ENCODE measurements at regions not wholly inside any gene's neighbourhood (a gene's known extent, or its start where the extent isn't known, plus 50 kb on each side); places are given as distances from the start of the nearest gene placed in this dataset.

DNA sequence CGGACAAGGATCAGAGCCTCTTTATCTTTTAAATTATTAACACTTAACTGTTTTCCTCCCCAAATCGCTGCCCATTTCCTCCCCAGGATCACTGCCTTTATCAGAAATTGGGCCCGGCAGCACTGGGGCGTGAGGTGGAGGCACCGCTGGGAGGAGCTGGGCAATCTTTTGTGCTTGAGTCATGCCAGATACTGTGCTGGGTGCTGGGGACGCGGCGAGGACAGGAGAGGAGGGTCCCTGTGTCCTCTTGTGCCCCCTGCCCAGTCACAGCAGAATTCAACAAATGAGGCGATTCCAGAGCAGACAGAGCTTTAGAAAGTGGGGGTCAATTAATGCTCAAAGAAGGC is 347.8 kb downstream of the ZNF536 start:
- no peak for DNase-seq

DNA sequence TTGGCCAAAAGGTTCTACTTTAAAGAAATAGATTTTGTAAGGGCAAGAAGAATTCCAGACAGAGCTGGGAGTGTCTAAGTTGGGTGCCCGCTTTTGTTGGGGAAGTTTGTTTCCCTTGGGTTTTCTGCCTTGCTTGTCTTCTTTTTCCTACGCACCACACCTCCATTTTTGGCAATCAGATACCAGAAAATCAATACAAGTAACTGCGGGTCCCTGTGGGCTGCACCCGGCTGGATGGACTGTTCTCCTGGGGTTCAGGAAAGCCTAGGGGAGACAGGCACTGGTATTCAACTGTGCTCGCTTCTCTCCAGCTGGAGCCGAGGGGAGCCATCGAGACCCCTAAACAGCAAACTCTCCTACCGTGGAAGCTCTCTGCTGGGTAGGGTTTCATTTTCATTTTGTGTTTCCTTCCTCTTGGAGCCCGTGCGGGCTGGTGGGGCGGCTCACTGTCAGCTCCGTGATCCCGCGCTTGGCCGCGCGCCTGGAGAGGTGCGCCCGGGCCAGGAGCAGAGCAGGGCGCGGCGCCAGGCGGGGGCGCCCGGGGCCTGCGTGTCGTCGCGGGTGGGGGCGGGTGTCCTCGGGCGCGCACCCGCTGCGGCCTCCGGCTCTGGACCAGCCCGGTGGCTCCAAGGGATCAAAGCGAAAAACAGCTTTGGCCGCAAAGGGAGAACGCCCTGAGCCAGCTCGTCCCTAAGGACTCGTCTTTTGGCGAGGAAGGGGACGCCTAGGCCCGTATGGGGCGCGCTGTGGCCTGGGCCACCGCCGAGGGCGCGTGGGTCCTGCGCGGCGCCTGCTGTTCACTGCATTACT is 347.2 kb downstream of the ZNF536 start:
- DNase-seq = no peak

DNA sequence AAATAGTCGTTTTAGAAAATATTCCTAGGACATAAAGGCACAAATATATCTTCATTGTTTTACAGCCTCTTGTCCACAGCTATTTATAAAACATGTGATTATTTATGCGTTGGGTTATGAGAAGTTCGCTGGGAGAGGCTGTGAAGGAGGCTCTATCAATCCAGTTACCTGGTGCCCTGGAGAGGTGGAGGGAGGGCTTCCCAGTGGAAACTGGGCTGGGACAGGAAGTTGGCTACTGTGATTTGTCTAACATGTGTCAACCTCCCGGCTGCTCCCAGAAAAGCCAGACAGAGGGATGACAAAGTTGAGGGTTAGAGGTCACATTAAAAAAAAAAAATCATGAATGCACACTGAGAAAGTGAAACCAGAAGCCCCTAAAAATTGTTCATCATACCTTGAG is 346.5 kb downstream of the ZNF536 start:
- no peak for DNase-seq

DNA sequence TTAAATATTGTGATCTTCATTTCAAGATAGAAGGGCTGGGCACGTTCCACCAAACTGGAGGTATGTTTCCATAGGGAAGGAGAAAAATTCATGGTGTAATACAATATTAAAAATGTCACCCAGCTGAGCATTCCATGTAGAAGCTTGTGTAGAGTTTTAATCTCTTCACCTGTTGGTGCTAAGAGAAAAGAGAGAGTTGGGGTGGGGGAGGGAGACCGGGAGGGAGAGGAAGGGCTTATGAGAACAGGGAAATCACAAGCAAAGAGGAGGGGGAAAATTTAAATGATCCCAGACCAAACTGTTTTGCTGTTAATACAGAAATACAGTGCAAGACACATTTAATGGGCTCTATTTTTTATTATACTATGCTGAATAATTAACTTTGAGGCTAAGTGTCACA is 345.8 kb downstream of the ZNF536 start:
- no peak for DNase-seq

DNA sequence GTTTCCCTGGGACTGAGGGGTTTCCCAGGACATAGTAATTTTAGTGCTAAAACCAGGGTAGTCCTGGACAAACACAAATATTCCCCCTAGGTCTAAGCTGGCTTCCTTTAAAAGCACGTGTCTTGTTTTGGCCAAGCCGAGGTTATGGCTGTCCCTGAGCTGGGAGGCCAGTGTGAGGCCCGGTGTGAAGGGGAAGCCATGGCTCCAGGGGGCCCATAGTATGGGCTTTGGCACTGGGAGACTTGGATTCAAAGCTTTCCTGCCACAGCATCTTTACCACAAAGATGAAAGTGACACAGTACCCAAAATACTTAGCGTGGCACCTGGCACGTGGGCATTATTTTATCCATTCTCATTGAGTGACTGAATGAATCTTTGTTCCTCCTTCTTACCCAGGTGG is 345.2 kb downstream of the ZNF536 start:
- no peak for DNase-seq

DNA sequence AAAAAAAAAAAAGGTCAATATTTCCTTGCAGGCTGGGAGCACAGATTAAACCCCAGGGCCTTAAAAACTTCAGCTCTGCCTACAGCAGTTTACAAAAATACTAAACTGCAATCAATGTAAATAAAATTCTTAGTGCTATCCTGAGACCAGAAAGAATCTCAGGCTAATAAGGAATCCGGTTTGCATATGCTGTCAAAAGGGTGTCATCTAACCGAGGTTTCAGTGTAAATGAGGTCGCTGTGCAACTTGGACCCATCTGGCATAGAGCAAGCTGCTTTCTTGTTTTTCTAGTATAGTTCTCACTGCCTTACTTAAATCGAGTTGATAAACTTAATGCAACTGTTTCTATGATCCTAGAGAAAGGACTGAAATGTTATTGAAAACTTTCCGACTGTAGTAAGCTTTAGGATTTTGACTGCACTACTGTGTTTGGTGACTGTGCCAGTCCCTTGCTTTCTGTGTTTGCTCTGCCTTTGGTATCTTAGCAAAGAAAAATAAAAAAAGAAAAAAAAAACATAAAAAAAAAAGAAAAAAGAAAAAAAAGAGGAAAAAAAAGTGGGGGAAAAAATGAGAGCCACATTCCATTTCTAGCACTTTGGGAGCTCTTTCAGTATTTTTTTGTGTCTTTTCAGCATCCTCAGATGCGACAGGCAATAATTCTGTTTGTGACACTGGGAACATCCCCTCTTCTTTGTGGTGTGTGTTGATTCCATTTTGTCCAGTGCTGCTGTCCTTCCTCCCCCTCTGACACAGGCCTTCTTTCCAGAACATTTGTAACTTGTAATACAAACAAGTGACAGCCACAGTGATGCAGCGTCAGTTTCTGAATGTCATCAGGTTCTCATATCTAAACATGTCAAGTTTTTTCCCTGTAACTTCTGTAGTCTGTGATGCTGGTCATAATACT is 340.5 kb downstream of the ZNF536 start:
- DNase-seq = no peak

DNA sequence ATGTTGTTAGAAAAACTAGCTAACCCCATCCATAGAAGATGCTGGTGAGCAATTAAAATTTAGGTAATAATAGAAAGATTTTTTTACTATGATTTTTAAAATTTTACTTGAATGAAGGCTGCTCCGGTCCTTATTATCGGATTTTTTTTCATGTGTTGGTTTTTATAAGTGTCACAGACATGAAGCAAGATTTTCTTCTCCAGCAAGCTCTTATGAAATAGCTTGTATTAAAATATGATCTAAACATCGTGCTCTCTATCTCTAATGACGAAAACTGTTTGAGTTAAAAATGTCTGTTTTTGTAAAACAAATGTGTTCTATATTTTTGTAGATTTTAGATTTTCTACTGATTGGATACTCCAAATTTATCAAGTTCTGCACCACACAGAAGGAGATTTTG is 339.6 kb downstream of the ZNF536 start:
- no peak for DNase-seq

DNA sequence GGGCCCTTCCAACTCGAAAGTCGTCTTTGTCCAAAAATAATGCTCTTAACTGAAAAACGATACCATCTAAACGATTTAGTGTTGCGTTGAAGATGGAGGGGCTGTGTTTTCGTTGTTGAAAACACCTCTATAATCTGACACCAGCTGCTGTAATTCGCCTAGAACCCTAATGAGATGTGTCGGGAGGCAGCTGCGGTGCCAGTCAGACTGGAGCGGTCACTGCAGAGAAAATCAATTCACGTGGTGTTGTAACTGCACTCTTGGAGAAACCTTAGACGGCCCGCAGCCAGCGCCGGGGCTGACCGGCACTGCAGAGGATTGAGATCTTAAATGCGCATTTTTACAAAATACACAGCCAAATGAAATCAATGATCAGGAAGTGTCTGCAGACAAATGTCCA is 339.1 kb downstream of the ZNF536 start:
- DNase-seq = no peak

DNA sequence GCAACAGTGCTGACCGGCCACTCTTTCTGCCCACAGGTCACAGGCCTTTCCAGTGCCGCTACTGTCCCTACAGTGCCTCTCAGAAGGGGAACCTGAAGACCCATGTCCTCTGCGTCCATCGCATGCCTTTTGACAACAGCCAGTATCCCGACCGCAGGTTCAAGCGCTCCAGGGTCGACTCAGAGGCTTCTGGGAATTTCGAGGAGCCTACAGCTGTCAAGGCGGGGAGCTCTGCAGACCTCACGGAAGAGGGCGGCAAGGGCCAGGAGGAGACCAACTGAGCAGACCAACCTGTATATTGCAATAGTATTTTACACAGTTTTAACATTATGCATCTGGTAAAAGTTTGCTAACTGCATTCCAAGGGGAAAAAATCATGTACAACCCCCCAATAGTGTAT is 338.5 kb downstream of the ZNF536 start:
- DNase-seq = no peak

DNA sequence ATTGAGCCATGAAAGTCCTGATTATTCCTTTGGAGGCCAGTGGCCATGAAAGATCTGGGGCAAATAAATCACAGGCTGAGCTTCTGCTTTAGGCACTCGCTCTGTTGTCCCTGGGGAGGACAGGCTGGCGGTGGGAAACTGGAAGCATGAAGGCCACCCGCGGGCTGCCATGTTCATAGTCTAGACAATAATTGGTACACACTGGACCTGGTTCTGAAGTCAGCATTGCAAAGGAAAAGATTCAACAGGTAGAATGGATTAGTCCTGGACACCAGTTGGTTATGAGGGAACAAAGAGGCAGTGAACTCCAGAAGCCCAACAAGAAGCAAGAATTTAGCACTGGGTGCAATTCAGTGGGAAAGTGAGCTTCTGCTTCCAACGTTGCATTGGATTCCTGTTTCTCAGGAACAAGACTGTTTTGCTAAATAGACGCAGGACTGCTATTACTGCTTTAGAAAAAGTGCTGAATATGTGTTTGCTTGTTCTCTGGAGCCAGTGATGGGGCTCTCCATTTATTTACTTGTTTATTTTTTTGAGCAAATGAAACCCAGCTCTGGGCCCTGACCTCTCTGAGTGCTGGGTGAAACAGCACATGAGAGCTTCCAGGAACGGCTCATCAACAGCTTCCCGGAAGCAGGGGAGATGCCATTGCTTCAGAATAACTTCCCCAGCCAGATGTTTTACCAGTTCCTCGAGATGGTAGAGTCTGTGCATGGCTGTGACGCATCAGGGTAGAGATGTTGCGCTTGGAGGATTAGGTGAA is 336.4 kb downstream of the ZNF536 start:
- no peak for DNase-seq

DNA sequence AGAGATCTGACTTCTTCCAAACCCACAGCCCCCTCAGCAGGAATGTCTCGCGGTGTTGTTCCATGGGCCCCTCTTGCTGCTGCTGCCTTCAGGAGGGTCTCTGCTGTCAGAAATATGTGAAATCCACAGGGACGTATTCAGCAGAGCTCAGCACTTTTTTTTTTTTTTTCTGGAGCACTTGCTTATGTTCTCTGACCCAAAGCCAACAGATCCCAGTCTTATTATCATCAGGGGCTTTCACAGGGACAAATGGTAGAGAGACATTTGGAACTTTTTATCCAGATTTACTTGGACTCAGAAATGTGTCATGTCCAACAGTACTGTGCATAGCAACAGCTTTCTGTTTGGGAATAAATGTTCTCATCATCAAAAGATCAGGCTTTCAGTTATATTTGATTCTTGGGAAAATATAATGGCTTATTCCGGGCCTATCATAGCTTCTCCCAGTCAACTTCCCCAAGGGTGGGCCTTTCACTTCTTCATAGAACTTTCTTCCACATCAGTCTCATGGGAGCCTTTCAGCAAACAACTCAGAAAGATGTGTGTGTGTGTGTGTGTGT is 332.7 kb downstream of the ZNF536 start:
- no peak for DNase-seq

DNA sequence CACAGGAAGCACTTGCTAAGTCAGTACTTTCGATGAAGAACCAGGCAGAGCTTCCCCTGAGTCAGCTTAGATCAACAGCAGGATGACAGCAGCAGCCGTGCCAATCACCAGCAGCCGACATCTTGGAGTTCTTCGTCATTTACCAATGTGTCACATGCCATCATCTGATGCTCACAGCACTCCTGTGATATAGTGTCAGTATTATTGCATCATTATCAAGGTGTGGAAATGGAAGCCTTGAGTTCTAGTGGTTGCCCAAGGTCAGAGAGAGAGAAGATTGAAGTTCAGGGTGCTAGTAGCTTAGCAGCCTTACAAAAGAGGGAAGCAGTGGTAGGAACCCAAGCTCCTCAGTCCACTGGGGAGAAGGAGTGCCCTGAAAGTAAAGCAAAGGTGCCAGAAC is 331.5 kb downstream of the ZNF536 start:
- DNase-seq = no peak

DNA sequence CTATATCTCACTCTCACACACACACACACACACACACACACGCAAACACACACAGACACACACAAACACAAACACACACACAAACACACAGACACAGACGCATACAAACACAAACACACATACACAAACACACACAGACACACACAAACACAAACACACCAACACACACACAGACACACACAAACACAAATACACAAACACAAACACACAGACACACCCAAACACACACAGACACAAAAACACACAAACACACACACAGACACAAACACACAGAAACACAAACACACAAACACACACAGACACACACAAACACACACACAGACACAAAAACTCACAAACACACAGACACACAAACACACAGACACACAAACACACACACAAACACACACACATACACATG is 329.0 kb downstream of the ZNF536 start:
- no peak for DNase-seq

DNA sequence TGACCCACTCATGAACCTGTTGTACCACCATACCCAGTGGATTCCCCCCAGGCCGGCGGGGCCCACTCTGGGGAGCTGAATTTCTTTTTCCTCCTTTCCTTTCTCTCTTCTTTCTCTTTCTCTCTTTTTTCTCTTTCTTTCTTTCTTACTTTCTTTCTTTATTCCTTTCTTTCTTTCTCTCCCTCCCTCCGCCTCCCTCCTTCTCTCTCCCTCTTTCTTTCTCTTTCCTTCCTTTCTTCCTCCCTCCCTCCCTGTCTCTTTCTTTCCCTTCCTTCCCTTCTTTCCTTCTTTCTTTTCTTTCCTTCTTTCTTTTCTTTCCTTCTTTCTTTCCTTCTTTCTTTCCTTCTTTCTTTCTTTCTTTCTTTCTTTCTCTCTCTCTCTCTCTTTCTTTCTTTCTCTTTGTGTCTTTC is 327.7 kb downstream of the ZNF536 start:
- no peak for DNase-seq

DNA sequence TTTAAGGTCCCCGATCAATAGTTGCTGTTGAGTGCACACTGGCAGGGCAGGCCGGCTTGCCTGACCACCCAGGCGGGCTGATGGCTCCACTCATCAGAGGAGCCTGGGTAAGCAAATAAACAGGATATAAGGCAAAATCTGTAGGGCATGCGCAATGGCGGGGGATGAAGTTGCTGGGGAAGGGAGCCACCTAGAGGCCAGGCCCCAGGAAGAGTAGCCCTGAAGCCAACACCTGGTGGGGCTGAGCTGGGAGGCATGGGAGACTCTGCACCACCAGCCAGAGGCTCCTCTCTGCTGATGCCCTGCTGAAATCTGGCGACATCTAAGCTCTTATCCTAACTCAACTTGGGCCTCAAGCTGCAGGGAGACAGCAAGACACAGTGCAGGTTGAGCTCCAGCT is 324.3 kb downstream of the ZNF536 start:
- no peak for DNase-seq

DNA sequence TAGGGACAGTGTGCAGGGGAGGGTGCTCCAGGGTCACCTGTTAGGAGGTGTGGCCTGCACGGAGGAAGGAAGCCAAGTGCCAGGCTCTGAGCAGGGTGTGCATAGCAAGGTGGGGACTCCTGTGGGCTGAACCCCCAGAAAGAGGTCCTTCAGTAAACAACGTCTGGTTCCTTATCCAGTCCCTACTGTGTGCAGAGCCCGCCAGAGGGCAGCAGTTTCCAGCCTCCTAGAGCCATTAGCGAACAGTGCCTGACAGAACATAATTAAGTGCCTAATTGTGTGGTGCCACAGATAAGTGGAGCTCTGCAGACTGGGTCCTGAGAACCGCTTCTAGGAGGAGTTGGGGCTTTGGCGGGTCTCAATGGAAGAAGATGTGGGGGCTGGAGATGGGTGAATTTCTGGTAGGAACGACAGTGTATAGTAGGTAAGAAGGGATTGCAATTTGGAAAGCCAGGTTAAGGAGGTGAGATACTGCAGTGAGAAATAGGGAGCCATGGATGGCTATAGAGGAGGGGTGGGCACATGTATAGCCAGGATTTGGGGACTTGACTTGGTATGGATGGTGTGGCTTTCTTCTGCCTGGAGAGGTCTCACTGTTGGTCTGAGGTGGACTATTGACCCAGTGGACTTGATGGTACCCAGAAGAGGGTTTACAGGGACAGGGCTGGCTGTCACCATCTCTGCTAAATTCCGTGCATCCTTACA is 323.1 kb downstream of the ZNF536 start:
- no peak for DNase-seq

DNA sequence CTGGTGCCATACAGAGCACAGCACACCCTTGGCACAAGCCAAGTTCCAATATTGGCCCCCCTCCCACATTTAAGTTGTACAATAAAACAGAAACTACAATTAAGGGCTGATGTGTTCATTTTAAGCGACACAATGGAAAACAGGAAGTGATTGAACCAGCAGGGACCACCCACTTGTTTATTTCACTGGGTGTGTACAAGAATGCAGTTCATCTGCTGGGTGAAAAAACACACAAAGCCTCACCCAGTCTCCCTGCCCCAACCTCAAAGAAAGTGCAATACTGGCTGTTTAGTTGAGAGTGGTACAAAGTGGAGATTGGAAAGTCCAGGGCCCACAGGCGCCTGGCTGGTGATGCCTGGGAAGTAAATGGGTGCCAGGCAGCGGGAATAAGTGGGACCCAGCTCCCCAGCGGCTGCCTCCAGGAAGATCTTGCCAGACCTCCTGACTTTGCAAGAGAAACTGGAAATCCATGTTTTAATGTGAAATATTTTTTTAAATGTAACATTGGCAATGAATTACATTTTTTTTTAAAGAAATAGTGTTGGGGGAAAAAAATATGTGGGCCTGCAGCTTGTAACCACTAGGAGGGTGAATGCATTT is 322.1 kb downstream of the ZNF536 start:
- DNase-seq = no peak

DNA sequence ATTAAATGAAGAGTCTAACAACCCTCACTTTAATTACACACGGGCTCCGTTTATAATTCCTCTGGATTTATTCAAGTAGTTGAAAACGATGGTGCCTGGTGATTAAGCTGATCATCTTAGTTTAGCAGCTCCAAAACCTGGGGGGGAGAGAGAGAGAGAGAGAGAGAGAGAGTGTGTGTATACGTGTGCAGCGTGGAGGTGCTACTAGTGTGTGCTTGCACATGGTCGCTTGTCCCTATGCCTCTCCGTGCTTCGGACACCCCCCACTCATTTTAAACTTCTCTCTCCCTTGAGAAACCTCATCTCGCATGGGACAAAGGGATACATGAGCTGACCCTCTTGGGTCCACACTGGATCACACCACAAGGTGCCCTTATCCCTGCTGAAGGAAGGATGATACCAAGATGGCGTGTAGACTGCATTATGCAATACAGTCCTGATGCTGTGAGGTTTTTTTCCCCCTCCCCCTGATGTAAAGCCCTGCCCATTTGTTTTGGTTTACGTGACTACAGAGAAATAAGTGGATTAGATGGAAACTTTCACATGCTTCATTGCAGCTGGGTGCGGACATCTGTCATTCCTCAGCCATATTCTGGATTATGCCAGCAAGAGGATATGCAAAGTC is 320.8 kb downstream of the ZNF536 start:
- no peak for DNase-seq

DNA sequence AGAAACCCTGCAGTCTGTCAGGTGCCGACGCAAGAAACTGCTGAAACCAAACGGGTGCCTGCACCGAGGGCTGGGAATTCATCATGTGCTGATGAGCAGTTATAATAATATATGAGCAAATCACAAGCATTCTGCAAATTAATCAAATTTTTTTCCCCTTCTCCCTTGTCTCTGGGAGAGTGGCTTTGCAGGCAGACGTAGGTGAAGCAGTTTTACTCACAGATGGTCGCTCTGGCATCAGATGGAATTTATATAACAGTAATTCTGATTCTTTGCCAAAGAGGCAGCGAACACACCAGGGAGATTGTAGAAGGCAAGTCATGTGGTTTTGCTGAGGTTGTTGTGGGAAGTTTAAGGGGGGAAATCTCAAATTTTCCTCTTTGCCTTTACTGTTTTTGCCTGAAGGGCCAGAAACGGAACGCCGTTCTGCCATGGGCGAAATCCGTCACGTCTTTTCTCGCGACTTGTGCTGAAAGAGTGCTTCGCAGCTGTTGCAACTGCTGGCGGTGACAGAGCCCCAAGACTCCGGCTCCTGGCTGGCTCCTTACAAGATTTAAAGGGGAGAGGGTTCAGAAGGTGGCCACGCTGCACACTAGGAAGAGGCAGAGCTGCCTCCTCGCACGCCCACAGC is 320.1 kb downstream of the ZNF536 start:
- DNase-seq = no peak

DNA sequence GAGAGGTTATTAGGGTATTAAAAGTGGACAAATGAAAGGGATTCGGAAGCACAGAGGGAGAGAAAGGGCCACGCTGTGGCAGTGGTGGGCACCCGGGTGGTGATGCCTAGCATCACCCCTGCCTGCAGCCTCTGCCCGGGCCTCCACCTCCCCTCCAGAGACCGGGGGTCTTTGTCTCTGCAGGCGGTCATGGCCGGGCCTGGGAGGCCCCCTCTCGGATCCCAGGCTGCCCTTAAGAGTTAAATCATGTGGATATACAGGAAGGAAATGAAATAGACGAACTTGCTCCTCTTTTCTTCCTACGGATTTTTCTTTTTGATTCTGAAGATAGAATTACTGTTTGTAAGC is 319.6 kb downstream of the ZNF536 start:
- DNase-seq = no peak
